ENCODE measurements at regions not wholly inside any gene's neighbourhood (a gene's known extent, or its start where the extent isn't known, plus 50 kb on each side); places are given as distances from the start of the nearest gene placed in this dataset.

DNA sequence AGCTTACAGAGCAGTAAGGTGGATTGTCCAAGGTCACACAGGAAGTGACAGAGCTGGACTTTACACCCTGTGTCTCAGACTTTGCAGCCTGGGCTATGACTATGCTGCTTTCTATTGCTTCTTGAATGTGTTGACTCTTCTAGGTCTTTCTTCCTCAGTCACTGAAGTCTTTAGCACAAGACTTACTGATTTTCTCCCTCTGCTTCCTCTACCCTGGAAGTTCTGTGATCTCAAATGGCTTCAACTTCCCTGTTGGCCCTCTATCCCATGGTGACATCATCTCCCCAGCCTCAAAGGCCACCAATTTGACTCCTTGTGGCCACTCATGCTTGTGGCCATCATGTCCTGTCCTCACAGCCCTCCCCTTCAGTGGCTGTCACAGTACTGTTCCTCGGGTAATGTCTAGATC, 181.3 kb downstream of the HS3ST3A1 start:
- H3K27me3 ChIP-seq (replicated peaks; ENCODE audit: insufficient read depth, low read depth, low read length, poor library complexity): no peaks in the 10 kb centered on the region
- H3K4me1 ChIP-seq (ENCODE audit: insufficient read depth, low read length, poor library complexity, severe bottlenecking): no peaks in the 10 kb centered on the region
- no peaks in the 10 kb centered on the region for H3K36me3 ChIP-seq (ENCODE audit: insufficient read depth, low read length, poor library complexity, severe bottlenecking)
- H3K9me3 ChIP-seq (ENCODE audit: low read depth, low read length, poor library complexity, severe bottlenecking): peaks cover 18% of the 10 kb centered on the region
- no peak for DNase-seq (ENCODE audit: low spot score)
- intact Hi-C loops (cut with micrococcal nuclease; ENCODE audit: unreplicated experiment): no loop called here
- no peak overlapping the region for H3K4me3 ChIP-seq (ENCODE audit: low read depth, low read length, poor library complexity, severe bottlenecking)
- no peak overlapping the region for H3K27ac ChIP-seq (ENCODE audit: low read depth, low read length, poor library complexity, severe bottlenecking)
- no TSS peak for BruUV-seq (replicated peaks)
- ChIA-PET CTCF (no interaction called here), POLR2A (ENCODE audit: low non-redundant PET) (no interaction called here)
- TF ChIP-seq, protein P1, sequence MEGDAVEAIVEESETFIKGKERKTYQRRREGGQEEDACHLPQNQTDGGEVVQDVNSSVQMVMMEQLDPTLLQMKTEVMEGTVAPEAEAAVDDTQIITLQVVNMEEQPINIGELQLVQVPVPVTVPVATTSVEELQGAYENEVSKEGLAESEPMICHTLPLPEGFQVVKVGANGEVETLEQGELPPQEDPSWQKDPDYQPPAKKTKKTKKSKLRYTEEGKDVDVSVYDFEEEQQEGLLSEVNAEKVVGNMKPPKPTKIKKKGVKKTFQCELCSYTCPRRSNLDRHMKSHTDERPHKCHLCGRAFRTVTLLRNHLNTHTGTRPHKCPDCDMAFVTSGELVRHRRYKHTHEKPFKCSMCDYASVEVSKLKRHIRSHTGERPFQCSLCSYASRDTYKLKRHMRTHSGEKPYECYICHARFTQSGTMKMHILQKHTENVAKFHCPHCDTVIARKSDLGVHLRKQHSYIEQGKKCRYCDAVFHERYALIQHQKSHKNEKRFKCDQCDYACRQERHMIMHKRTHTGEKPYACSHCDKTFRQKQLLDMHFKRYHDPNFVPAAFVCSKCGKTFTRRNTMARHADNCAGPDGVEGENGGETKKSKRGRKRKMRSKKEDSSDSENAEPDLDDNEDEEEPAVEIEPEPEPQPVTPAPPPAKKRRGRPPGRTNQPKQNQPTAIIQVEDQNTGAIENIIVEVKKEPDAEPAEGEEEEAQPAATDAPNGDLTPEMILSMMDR (conservative IDR thresholded peaks at IDR 0.05; ENCODE audit: low read depth, low read length): no peak
- no peak for TF ChIP-seq EZH2 (IDR thresholded peaks at IDR 0.05; ENCODE audit: borderline replicate concordance, low read depth, low read length, poor library complexity, severe bottlenecking)

DNA sequence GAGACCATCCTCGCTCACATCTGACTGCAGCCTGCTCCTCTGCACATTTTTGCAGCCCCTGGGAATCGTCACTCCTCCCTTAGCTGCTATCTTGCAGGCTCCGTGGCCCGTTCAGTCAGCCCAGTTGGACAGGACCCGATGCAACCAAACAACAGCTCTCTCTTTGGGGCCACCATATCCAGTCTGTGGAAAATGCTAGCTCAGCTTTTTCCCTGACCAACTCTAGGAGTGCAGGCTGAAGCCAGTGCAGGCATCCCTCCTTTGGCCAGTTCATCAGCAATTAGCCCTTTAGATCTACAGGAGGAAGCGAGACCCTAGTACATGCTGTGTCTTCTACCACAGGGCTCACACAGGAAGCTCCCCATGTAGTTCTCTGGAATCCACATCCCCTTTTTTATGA, 182.1 kb downstream of the HS3ST3A1 start:
- BruUV-seq (replicated peaks): no TSS peak
- no peak for DNase-seq (ENCODE audit: low spot score)
- Histone ChIP-seq H3K27me3 (replicated peaks; ENCODE audit: insufficient read depth, low read depth, low read length, poor library complexity) (no peaks in the 10 kb centered on the region), H3K4me3 (ENCODE audit: low read depth, low read length, poor library complexity, severe bottlenecking) (no peak overlapping the region), H3K9me3 (ENCODE audit: low read depth, low read length, poor library complexity, severe bottlenecking) (peaks cover 17% of the 10 kb centered on the region), H3K27ac (ENCODE audit: low read depth, low read length, poor library complexity, severe bottlenecking) (no peak overlapping the region), H3K4me1 (ENCODE audit: insufficient read depth, low read length, poor library complexity, severe bottlenecking) (no peaks in the 10 kb centered on the region), H3K36me3 (ENCODE audit: insufficient read depth, low read length, poor library complexity, severe bottlenecking) (no peaks in the 10 kb centered on the region)
- intact Hi-C loops (cut with micrococcal nuclease; ENCODE audit: unreplicated experiment): no loop called here
- TF ChIP-seq, protein P1 (conservative IDR thresholded peaks at IDR 0.05; ENCODE audit: low read depth, low read length): no peak
- TF ChIP-seq EZH2 (IDR thresholded peaks at IDR 0.05; ENCODE audit: borderline replicate concordance, low read depth, low read length, poor library complexity, severe bottlenecking): no peak
- ChIA-PET CTCF (no interaction called here), POLR2A (ENCODE audit: low non-redundant PET) (no interaction called here)

DNA sequence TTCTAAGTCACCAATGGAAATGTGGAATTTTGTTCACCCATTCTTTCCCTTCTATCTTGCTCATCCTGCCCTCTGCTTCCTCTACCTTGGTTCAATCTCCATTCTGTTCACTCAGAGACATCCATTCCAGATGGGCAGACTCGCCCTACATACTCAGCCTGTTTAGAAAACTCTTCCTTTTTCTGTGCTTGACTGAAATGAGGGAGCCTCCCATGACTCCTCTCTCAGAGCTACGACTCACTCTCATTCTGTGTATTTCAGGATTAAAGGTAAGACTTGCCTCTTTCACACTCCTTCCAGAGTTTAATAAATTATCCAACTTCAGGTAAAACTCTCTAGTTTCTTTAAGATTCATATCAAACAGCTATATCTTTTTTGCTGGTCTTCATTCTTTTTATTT, 182.8 kb downstream of the HS3ST3A1 start:
- intact Hi-C loops (cut with micrococcal nuclease; ENCODE audit: unreplicated experiment): no loop called here
- H3K27ac ChIP-seq (ENCODE audit: low read depth, low read length, poor library complexity, severe bottlenecking): no peak overlapping the region
- H3K9me3 ChIP-seq (ENCODE audit: low read depth, low read length, poor library complexity, severe bottlenecking): peaks cover 11% of the 10 kb centered on the region
- BruUV-seq (replicated peaks): no TSS peak
- CTCF ChIA-PET: no interaction called here
- H3K36me3 ChIP-seq (ENCODE audit: insufficient read depth, low read length, poor library complexity, severe bottlenecking): no peaks in the 10 kb centered on the region
- H3K27me3 ChIP-seq (replicated peaks; ENCODE audit: insufficient read depth, low read depth, low read length, poor library complexity): no peaks in the 10 kb centered on the region
- no peaks in the 10 kb centered on the region for H3K4me1 ChIP-seq (ENCODE audit: insufficient read depth, low read length, poor library complexity, severe bottlenecking)
- no peak overlapping the region for H3K4me3 ChIP-seq (ENCODE audit: low read depth, low read length, poor library complexity, severe bottlenecking)
- TF ChIP-seq, protein P1 (conservative IDR thresholded peaks at IDR 0.05; ENCODE audit: low read depth, low read length): no peak
- no peak for TF ChIP-seq EZH2 (IDR thresholded peaks at IDR 0.05; ENCODE audit: borderline replicate concordance, low read depth, low read length, poor library complexity, severe bottlenecking)
- POLR2A ChIA-PET (ENCODE audit: low non-redundant PET): no interaction called here
- DNase-seq (ENCODE audit: low spot score): no peak

Data from A673 (cell line).